HepG2 (cell line): ENCODE measurements at regions not wholly inside any gene's neighbourhood (a gene's known extent, or its start where the extent isn't known, plus 50 kb on each side); places are given as distances from the start of the nearest gene placed in this dataset.

Experiments used
- ATAC-seq: fragments of 200-7000 bp; cut with Tn5 transposase; 3 replicates; pipeline ENCODE4 v1.9.1; 2020; ENCODE audit warnings: mild to moderate bottlenecking, moderate library complexity
- BruUV-seq: library from RNA; stranded (reverse); fragments of 400-500 nt; replicated peaks from 2 replicates; lab custom pipeline; 2021; lab: Mats Ljungman, UMichigan
- CTCF ChIA-PET: fragments of 300-600 bp; formaldehyde crosslinking; extraction: SDS; loops from one replicate; lab custom pipeline; 2021; ENCODE audit warnings: low total read pairs, inconsistent platforms, low intra/inter-chr PET ratio; lab: Yijun Ruan, JAX
- POLR2A ChIA-PET: fragments of 350-600 bp; sonication (Branson Sonifier 250); formaldehyde crosslinking; loops from one replicate; lab custom pipeline; 2020; ENCODE audit warnings: antibody characterized with exemption, inconsistent platforms; lab: Yijun Ruan, JAX
- DNase-seq: peaks from one replicate; pipeline ENCODE4 v3.0.0-alpha.2; 2015; ENCODE audit warnings: low spot score
- FAIRE-seq: peaks from 3 replicates; lab custom pipeline; 2011; peaks lifted over from hg19 to GRCh38; lab: Jason Lieb, UNC
- H2AFZ ChIP-seq: one replicate; pipeline ENCODE4 v1.6.1; 2011; ENCODE audit warnings: low read length, inconsistent platforms
- H3K27ac ChIP-seq: fragments of 300-600 bp; 3 replicates; pipeline ENCODE4 v1.8.0; 2011; ENCODE audit warnings: mixed run types, mild to moderate bottlenecking, mixed read lengths, low read length, inconsistent platforms; ENCODE audit not compliant: insufficient read depth; ENCODE audit errors: extremely low read length
- H3K27me3 ChIP-seq, 2 experiments: fragments of 200-600 bp in 1 of 2; 2 replicates in 1 of 2; 3 replicates in 1 of 2; pipeline versions ENCODE4 v1.6.0 to v1.8.0; 2011; ENCODE audit warnings: low read length in 2 of 2, mild to moderate bottlenecking in 2 of 2, moderate library complexity in 2 of 2, inconsistent platforms in 1 of 2; ENCODE audit not compliant: insufficient read depth in 2 of 2, control insufficient read depth in 1 of 2
- H3K36me3 ChIP-seq, 2 experiments: fragments of 200-600 bp in 1 of 2; replicated peaks in 1 of 2; 2 replicates in 1 of 2; 3 replicates in 1 of 2; pipeline versions ENCODE4 v1.5.1 to v1.8.0; 2011; ENCODE audit warnings: low read length in 2 of 2, inconsistent platforms in 1 of 2; ENCODE audit not compliant: insufficient read depth in 2 of 2, control insufficient read depth in 1 of 2
- H3K4me1 ChIP-seq: 2 replicates; pipeline ENCODE4 v1.5.1; 2012; ENCODE audit warnings: low read length, inconsistent platforms; ENCODE audit not compliant: insufficient read depth
- H3K4me2 ChIP-seq: 2 replicates; pipeline ENCODE4 v1.6.0; 2011; ENCODE audit warnings: low read depth, low read length, inconsistent platforms
- H3K4me3 ChIP-seq, 3 experiments: fragments of 200-600 bp in 1 of 3; sonication (generic), shearing (Covaris generic) in 1 of 3; replicated peaks in 1 of 3; 2 replicates each; pipeline ENCODE4 v1.5.1; 2011 to 2016; ENCODE audit warnings: low read length in 3 of 3, inconsistent platforms in 2 of 3, low read depth in 2 of 3, mild to moderate bottlenecking in 2 of 3, control low read depth in 1 of 3, mixed read lengths in 1 of 3; ENCODE audit not compliant: insufficient read depth in 1 of 3
- H3K79me2 ChIP-seq: one replicate; pipeline ENCODE4 v1.6.1; 2011; ENCODE audit warnings: low read length, inconsistent platforms; ENCODE audit not compliant: insufficient read depth
- H3K9ac ChIP-seq: 2 replicates; pipeline ENCODE4 v1.6.0; 2011; ENCODE audit warnings: mild to moderate bottlenecking, low read depth, low read length, inconsistent platforms; ENCODE audit not compliant: insufficient read depth
- H3K9me3 ChIP-seq: 2 replicates; pipeline ENCODE4 v1.5.1; 2012; ENCODE audit warnings: mild to moderate bottlenecking, low read length
- H4K20me1 ChIP-seq: 2 replicates; pipeline ENCODE4 v1.6.0; 2011; ENCODE audit warnings: inconsistent platforms, mild to moderate bottlenecking, low read length, moderate library complexity; ENCODE audit not compliant: insufficient read depth
- ELF3 ChIP-seq: IDR thresholded peaks from 2 replicates; pipeline ENCODE4 v1.6.1; 2016; ENCODE audit warnings: missing genetic modification reagents, missing compliant biosample characterization
- KLF13 ChIP-seq: sonication (generic); formaldehyde crosslinking; IDR thresholded peaks from 2 replicates; pipeline ENCODE4 v1.4.0; 2020; ENCODE audit warnings: mild to moderate bottlenecking, missing genetic modification reagents
- MED13 ChIP-seq: sonication (generic); formaldehyde crosslinking; IDR thresholded peaks from 2 replicates; pipeline ENCODE4 v1.5.0; 2020; ENCODE audit warnings: missing genetic modification reagents
- NFYC ChIP-seq: IDR thresholded peaks from 2 replicates; pipeline ENCODE4 v1.6.1; 2016; ENCODE audit warnings: missing genetic modification reagents, missing compliant biosample characterization
- ZNF383 ChIP-seq: sonication (generic); formaldehyde crosslinking; IDR thresholded peaks from 2 replicates; pipeline ENCODE4 v1.4.0; 2020; ENCODE audit warnings: missing genetic modification reagents, mild to moderate bottlenecking, borderline replicate concordance
- ZNF891 ChIP-seq: sonication (generic); formaldehyde crosslinking; IDR thresholded peaks from 2 replicates; pipeline ENCODE4 v1.5.0; 2020; ENCODE audit warnings: mild to moderate bottlenecking, missing genetic modification reagents
- WGBS: methylation state at CpG from one replicate; pipeline ENCODE4 v1.1.6; 2017; ENCODE audit warnings: low lambda C conversion rate; 5-methylcytosine and 5-hydroxymethylcytosine counted together
- in situ Hi-C: cut with HindIII; loops from 2 replicates; pipeline ENCODE4 v1.10.0; 2017; ENCODE audit warnings: low pct_unique_long_range_greater_than_20kb; ENCODE audit not compliant: extremely low pct_ligation_motif_present
- intact Hi-C: fragments of 100-400 bp; cut with micrococcal nuclease; formaldehyde crosslinking; loops from one replicate; pipeline ENCODE4 v1.10.0; 2022; ENCODE audit not compliant: unreplicated experiment
- TF ChIP-seq, protein P1 (sequence below): sonication (generic); formaldehyde crosslinking; IDR thresholded peaks from 2 replicates; pipeline ENCODE4 v1.4.0; 2020; ENCODE audit warnings: missing genetic modification reagents, borderline replicate concordance
- TF ChIP-seq, protein P2 (sequence below): sonication (generic); formaldehyde crosslinking; IDR thresholded peaks from 2 replicates; pipeline ENCODE4 v1.4.0; 2020; ENCODE audit warnings: mild to moderate bottlenecking, low read depth, missing genetic modification reagents
- TF ChIP-seq, protein P3 (sequence below): sonication (generic); formaldehyde crosslinking; IDR thresholded peaks from 2 replicates; pipeline ENCODE4 v1.4.0; 2020; ENCODE audit warnings: missing genetic modification reagents
- TF ChIP-seq, protein P4 (sequence below): sonication (generic); formaldehyde crosslinking; IDR thresholded peaks from 2 replicates; pipeline ENCODE4 v1.4.0; 2020; ENCODE audit warnings: mild to moderate bottlenecking, missing genetic modification reagents
- TF ChIP-seq, protein P5 (sequence below): sonication (generic); formaldehyde crosslinking; IDR thresholded peaks from 2 replicates; pipeline ENCODE4 v1.4.0; 2020; ENCODE audit warnings: missing genetic modification reagents, low read depth, mild to moderate bottlenecking, borderline replicate concordance
- TF ChIP-seq, protein P6 (sequence below): sonication (generic); formaldehyde crosslinking; IDR thresholded peaks from 2 replicates; pipeline ENCODE4 v1.4.0; 2020; ENCODE audit warnings: mild to moderate bottlenecking, missing genetic modification reagents

DNA sequence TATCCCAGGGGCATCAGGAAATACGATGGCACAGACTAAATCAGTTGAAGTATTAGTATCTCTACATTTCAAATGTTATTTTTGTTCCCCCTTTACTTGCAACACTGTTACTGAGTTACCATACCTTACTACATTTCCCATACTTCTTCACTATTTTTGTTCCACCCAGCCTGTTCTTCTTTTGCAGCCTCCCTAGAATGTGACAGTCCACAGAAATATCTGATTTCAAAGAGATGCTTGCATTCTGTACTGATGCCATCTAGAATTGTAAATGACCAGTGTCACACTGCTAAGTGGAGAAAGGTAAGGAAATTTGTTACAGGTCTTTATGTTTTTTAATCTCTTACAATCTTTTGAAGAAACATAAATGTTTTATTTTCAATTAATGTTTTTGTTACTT lies 279.9 kb downstream of the CCER1 start (continued):
- TF ChIP-seq, protein P1, sequence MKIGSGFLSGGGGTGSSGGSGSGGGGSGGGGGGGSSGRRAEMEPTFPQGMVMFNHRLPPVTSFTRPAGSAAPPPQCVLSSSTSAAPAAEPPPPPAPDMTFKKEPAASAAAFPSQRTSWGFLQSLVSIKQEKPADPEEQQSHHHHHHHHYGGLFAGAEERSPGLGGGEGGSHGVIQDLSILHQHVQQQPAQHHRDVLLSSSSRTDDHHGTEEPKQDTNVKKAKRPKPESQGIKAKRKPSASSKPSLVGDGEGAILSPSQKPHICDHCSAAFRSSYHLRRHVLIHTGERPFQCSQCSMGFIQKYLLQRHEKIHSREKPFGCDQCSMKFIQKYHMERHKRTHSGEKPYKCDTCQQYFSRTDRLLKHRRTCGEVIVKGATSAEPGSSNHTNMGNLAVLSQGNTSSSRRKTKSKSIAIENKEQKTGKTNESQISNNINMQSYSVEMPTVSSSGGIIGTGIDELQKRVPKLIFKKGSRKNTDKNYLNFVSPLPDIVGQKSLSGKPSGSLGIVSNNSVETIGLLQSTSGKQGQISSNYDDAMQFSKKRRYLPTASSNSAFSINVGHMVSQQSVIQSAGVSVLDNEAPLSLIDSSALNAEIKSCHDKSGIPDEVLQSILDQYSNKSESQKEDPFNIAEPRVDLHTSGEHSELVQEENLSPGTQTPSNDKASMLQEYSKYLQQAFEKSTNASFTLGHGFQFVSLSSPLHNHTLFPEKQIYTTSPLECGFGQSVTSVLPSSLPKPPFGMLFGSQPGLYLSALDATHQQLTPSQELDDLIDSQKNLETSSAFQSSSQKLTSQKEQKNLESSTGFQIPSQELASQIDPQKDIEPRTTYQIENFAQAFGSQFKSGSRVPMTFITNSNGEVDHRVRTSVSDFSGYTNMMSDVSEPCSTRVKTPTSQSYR (CRISPR knock-in tag), result no peak
- TF ChIP-seq ZNF383 (CRISPR knock-in tag), result no peak

DNA sequence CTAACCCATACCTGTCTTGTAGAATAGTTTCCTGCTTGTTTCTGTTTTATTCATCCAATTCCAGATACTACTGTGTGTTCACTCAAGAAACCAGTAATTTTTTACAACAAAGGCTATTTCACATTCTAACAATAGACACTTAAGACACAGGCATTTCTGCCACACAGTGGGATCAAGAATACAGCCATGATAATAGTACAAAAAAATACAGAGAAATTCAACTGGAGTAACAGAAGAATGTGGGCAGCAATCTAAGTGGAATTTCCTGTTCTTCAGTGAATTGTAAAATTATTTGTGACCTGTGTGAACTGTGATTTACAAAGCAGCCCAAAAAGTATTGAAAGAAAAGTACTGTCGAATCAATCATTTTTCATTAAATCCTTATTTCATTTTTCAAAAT lies 282.9 kb downstream of the CCER1 start:
- no peaks in the 10 kb centered on the region for H3K36me3 ChIP-seq
- CTCF ChIA-PET, result no interaction called here
- H3K4me1 ChIP-seq, result no peaks in the 10 kb centered on the region
- no peak overlapping the region for H3K4me2 ChIP-seq
- intact Hi-C loops (no loop called here), in situ Hi-C loops (no loop called here)
- no peak overlapping the region for H2AFZ ChIP-seq
- FAIRE-seq, result no peak
- BruUV-seq, result no TSS peak
- peaks cover 34% of the 10 kb centered on the region for H3K9me3 ChIP-seq
- POLR2A ChIA-PET, result no interaction called here
- H3K27me3 ChIP-seq, result no peaks in the 10 kb centered on the region
- H4K20me1 ChIP-seq, result no peaks in the 10 kb centered on the region
- H3K79me2 ChIP-seq, result no peaks in the 10 kb centered on the region
- no peak overlapping the region for H3K4me3 ChIP-seq
- no peak for DNase-seq
- 5% methylated on average over 1 of the region's 1 CpG for WGBS
- no peak for ATAC-seq
- H3K9ac ChIP-seq, result no peak overlapping the region
- H3K27ac ChIP-seq, result no peak overlapping the region
- TF ChIP-seq, protein P2, sequence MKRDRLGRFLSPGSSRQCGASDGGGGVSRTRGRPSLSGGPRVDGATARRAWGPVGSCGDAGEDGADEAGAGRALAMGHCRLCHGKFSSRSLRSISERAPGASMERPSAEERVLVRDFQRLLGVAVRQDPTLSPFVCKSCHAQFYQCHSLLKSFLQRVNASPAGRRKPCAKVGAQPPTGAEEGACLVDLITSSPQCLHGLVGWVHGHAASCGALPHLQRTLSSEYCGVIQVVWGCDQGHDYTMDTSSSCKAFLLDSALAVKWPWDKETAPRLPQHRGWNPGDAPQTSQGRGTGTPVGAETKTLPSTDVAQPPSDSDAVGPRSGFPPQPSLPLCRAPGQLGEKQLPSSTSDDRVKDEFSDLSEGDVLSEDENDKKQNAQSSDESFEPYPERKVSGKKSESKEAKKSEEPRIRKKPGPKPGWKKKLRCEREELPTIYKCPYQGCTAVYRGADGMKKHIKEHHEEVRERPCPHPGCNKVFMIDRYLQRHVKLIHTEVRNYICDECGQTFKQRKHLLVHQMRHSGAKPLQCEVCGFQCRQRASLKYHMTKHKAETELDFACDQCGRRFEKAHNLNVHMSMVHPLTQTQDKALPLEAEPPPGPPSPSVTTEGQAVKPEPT (CRISPR knock-in tag), result no peak
- no peak for TF ChIP-seq ZNF891 (CRISPR knock-in tag)
- TF ChIP-seq, protein P3, sequence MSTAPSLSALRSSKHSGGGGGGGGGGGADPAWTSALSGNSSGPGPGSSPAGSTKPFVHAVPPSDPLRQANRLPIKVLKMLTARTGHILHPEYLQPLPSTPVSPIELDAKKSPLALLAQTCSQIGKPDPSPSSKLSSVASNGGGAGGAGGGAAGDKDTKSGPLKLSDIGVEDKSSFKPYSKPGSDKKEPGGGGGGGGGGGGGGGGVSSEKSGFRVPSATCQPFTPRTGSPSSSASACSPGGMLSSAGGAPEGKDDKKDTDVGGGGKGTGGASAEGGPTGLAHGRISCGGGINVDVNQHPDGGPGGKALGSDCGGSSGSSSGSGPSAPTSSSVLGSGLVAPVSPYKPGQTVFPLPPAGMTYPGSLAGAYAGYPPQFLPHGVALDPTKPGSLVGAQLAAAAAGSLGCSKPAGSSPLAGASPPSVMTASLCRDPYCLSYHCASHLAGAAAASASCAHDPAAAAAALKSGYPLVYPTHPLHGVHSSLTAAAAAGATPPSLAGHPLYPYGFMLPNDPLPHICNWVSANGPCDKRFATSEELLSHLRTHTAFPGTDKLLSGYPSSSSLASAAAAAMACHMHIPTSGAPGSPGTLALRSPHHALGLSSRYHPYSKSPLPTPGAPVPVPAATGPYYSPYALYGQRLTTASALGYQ (CRISPR knock-in tag), result no peak
- TF ChIP-seq KLF13 (CRISPR knock-in tag), result no peak
- TF ChIP-seq MED13, result no peak
- TF ChIP-seq, protein P4, sequence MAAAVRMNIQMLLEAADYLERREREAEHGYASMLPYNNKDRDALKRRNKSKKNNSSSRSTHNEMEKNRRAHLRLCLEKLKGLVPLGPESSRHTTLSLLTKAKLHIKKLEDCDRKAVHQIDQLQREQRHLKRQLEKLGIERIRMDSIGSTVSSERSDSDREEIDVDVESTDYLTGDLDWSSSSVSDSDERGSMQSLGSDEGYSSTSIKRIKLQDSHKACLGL (CRISPR knock-in tag), result no peak
- TF ChIP-seq, protein P5, sequence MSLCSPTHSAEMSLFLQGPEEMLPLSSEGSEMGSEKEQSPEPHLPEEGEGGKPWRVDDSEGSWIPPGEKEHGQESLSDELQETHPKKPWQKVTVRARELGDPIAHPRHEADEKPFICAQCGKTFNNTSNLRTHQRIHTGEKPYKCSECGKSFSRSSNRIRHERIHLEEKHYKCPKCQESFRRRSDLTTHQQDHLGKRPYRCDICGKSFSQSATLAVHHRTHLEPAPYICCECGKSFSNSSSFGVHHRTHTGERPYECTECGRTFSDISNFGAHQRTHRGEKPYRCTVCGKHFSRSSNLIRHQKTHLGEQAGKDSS (CRISPR knock-in tag), result no peak
- TF ChIP-seq ELF3 (CRISPR knock-in tag), result no peak
- no peak for TF ChIP-seq NFYC
- TF ChIP-seq, protein P6, sequence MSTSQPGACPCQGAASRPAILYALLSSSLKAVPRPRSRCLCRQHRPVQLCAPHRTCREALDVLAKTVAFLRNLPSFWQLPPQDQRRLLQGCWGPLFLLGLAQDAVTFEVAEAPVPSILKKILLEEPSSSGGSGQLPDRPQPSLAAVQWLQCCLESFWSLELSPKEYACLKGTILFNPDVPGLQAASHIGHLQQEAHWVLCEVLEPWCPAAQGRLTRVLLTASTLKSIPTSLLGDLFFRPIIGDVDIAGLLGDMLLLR (CRISPR knock-in tag), result no peak
